ENCODE measurements at regions not wholly inside any gene's neighbourhood (a gene's known extent, or its start where the extent isn't known, plus 50 kb on each side); places are given as distances from the start of the nearest gene placed in this dataset.

DNA sequence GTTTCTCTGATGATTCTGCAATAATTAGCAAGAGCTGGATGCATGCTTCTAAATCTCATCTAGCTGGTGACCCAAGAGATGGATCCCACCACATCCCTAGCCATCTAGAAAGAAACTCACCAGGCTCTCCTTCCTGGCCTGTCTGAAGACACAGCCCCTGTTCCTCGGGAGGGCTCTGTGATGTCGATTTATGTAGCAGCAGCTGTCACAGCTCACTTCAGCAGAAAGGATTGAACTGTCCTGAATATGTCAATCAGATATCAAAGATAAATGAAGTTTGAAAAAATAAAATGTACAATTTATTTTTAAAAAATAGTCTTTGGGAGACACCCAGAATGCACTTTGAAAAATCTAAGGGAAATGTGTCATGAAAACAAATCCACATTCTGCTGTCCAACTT, 67.3 kb upstream of the TSHZ2 start:
- Histone ChIP-seq H4K20me1 (ENCODE audit: insufficient read depth, low read length) (no peaks in the 10 kb centered on the region), H3K27me3 (ENCODE audit: control insufficient read depth in 2 of 2, insufficient read depth in 2 of 2, low read length in 2 of 2) (no peaks in the 10 kb centered on the region), H3K4me2 (replicated peaks; ENCODE audit: extremely low read depth, low read length, poor library complexity, severe bottlenecking) (no peak overlapping the region), H3K9me3 (replicated peaks in 1 of 2; ENCODE audit: control insufficient read depth in 1 of 2, insufficient read depth in 1 of 2, low read length in 2 of 2) (no peaks in the 10 kb centered on the region), H2AFZ (ENCODE audit: insufficient read depth, low read depth, low read length, poor library complexity, severe bottlenecking) (no peak overlapping the region), H3K36me3 (replicated peaks in 1 of 2; ENCODE audit: control insufficient read depth in 1 of 2, insufficient read depth in 2 of 2, low read length in 2 of 2) (no peaks in the 10 kb centered on the region), H3K4me1 (ENCODE audit: control insufficient read depth in 1 of 2, insufficient read depth in 2 of 2, low read length in 2 of 2) (no peaks in the 10 kb centered on the region), H3K27ac (ENCODE audit: low read depth in 1 of 2, low read length in 2 of 2) (no peak overlapping the region), H3K9ac (ENCODE audit: insufficient read depth, low read length, poor library complexity, severe bottlenecking) (no peak overlapping the region), H3K4me3 (replicated peaks in 1 of 3; ENCODE audit: low read depth in 2 of 3, low read length in 3 of 3) (no peak overlapping the region), H3K79me2 (ENCODE audit: insufficient read depth, low read length) (no peaks in the 10 kb centered on the region)
- no peak for DNase-seq
- no peak overlapping the region for H3K27ac Mint-ChIP-seq
- intact Hi-C loops (cut with micrococcal nuclease), result no loop called here
- WGBS (ENCODE audit: insufficient coverage), result no CpG with 5 or more reads among the region's 2 CpGs
- H3K9me3 Mint-ChIP-seq, result peaks cover 0 to 6% (median 3%) of the 10 kb centered on the region in 7 donors
- H3K36me3 Mint-ChIP-seq, result no peaks in the 10 kb centered on the region
- TF ChIP-seq, protein P1, sequence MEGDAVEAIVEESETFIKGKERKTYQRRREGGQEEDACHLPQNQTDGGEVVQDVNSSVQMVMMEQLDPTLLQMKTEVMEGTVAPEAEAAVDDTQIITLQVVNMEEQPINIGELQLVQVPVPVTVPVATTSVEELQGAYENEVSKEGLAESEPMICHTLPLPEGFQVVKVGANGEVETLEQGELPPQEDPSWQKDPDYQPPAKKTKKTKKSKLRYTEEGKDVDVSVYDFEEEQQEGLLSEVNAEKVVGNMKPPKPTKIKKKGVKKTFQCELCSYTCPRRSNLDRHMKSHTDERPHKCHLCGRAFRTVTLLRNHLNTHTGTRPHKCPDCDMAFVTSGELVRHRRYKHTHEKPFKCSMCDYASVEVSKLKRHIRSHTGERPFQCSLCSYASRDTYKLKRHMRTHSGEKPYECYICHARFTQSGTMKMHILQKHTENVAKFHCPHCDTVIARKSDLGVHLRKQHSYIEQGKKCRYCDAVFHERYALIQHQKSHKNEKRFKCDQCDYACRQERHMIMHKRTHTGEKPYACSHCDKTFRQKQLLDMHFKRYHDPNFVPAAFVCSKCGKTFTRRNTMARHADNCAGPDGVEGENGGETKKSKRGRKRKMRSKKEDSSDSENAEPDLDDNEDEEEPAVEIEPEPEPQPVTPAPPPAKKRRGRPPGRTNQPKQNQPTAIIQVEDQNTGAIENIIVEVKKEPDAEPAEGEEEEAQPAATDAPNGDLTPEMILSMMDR (IDR thresholded peaks at IDR 0.05), result no peak
- peaks cover 2 to 6% (median 3%) of the 10 kb centered on the region in 3 donors for H3K27me3 Mint-ChIP-seq (ENCODE audit: low read depth in 3 of 3)
- no peaks in the 10 kb centered on the region for H3K4me1 Mint-ChIP-seq
- no peak overlapping the region for H3K4me3 Mint-ChIP-seq

DNA sequence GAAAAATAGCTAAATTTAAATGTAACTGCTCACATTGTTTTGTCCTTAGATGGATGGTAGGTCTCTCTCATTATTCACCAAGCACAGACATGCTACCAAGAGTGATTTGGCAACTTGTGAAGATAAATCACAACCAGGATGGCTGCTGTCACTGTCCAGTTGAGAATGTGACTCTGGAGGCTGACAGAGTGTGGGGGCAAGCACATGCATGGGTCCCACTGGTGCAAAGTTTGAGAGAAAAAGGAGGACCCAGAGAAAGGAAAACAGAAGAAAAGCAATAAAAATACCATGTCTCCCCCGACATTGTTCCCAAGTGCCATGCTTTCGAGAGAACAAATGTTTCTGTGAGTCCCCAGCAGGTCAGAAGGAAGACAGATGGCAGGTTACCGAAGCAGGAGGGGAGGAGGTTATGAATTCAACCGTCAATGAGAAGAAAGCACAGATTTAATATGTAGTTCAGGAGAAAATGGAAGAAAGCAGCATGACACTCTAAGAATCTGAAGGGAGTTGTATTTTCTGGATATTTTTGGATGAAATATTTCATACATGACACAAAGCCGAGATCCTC, 73.0 kb upstream of the TSHZ2 start:
- Histone ChIP-seq H4K20me1 (ENCODE audit: insufficient read depth, low read length) (no peaks in the 10 kb centered on the region), H3K9ac (ENCODE audit: insufficient read depth, low read length, poor library complexity, severe bottlenecking) (no peak overlapping the region), H3K4me1 (ENCODE audit: control insufficient read depth in 1 of 2, insufficient read depth in 2 of 2, low read length in 2 of 2) (no peaks in the 10 kb centered on the region), H3K27ac (ENCODE audit: low read depth in 1 of 2, low read length in 2 of 2) (no peak overlapping the region), H3K9me3 (replicated peaks in 1 of 2; ENCODE audit: control insufficient read depth in 1 of 2, insufficient read depth in 1 of 2, low read length in 2 of 2) (no peaks in the 10 kb centered on the region), H3K79me2 (ENCODE audit: insufficient read depth, low read length) (no peaks in the 10 kb centered on the region), H3K4me3 (replicated peaks in 1 of 3; ENCODE audit: low read depth in 2 of 3, low read length in 3 of 3) (no peak overlapping the region), H3K4me2 (replicated peaks; ENCODE audit: extremely low read depth, low read length, poor library complexity, severe bottlenecking) (no peak overlapping the region), H3K27me3 (ENCODE audit: control insufficient read depth in 2 of 2, insufficient read depth in 2 of 2, low read length in 2 of 2) (no peaks in the 10 kb centered on the region), H2AFZ (ENCODE audit: insufficient read depth, low read depth, low read length, poor library complexity, severe bottlenecking) (no peak overlapping the region), H3K36me3 (replicated peaks in 1 of 2; ENCODE audit: control insufficient read depth in 1 of 2, insufficient read depth in 2 of 2, low read length in 2 of 2) (no peaks in the 10 kb centered on the region)
- Mint-ChIP-seq H3K27me3 (ENCODE audit: low read depth in 3 of 3) (peaks cover 2 to 10% (median 4%) of the 10 kb centered on the region in 3 donors), H3K4me3 (no peak overlapping the region), H3K36me3 (no peaks in the 10 kb centered on the region), H3K4me1 (no peaks in the 10 kb centered on the region), H3K9me3 (peaks cover 0 to 7% (median 2%) of the 10 kb centered on the region in 7 donors), H3K27ac (no peak overlapping the region)
- 65% methylated on average over 4 of the region's 5 CpGs for WGBS (ENCODE audit: insufficient coverage)
- DNase-seq, result no peak
- TF ChIP-seq, protein P1 (IDR thresholded peaks at IDR 0.05), result no peak
- intact Hi-C loops (cut with micrococcal nuclease), result no loop called here

Data from CD14-positive monocyte (primary cell).